ENCODE measurements at regions not wholly inside any gene's neighbourhood (a gene's known extent, or its start where the extent isn't known, plus 50 kb on each side); places are given as distances from the start of the nearest gene placed in this dataset.

- TF ChIP-seq CTCF (IDR thresholded peaks at IDR 0.05) (no peak), ZFX (IDR thresholded peaks at IDR 0.05; ENCODE audit: borderline replicate concordance) (no peak)
Measured at GRCh38 chr6:48844696-48845095, 618.4 kb downstream of the MMUT start.
